ENCODE measurements at regions not wholly inside any gene's neighbourhood (a gene's known extent, or its start where the extent isn't known, plus 50 kb on each side); places are given as distances from the start of the nearest gene placed in this dataset.
A peak's percentile ranks its signal among the peaks of the same experiment; 100 is the strongest.
"Not testable (repeated sequence)": the region's sequence is repeated elsewhere in the genome, so short reads cannot be mapped to it uniquely, and the experiment has no call there.

GRCh38 chr3:25945836-25946235, 155.9 kb downstream of the OXSM start:
- DNase-seq, result no peak

GRCh38 chr3:25952133-25952532, 162.2 kb downstream of the OXSM start:
- no peak for DNase-seq

- no peak for DNase-seq
Measured at GRCh38 chr3:25957026-25957425, 167.1 kb downstream of the OXSM start.

- no peak for DNase-seq
Measured at GRCh38 chr3:25960776-25961175, 170.9 kb downstream of the OXSM start.

GRCh38 chr3:25962255-25962654, 172.4 kb downstream of the OXSM start:
- no peak for DNase-seq

- DNase-seq, result no peak
Measured at GRCh38 chr3:25964141-25964540, 174.3 kb downstream of the OXSM start.

GRCh38 chr3:25967385-25967784, 177.5 kb downstream of the OXSM start:
- no peak for DNase-seq

GRCh38 chr3:25971736-25972135, 181.8 kb downstream of the OXSM start:
- DNase-seq, result no peak

- DNase-seq, result no peak
Measured at GRCh38 chr3:25973122-25973521, 183.2 kb downstream of the OXSM start.

GRCh38 chr3:25982756-25983155, 192.9 kb downstream of the OXSM start:
- no peak for DNase-seq

GRCh38 chr3:25985621-25986020, 195.7 kb downstream of the OXSM start:
- DNase-seq, result no peak

- DNase-seq, result no peak
Measured at GRCh38 chr3:25992606-25993005, 202.7 kb downstream of the OXSM start.

GRCh38 chr3:26004172-26004571, 214.3 kb downstream of the OXSM start:
- DNase-seq, result no peak

GRCh38 chr3:26011276-26011675, 221.4 kb downstream of the OXSM start:
- DNase-seq, result no peak

- no peak for DNase-seq
Measured at GRCh38 chr3:26012241-26012745, 222.4 kb downstream of the OXSM start.

- no peak for DNase-seq
Measured at GRCh38 chr3:26015752-26016151, 225.9 kb downstream of the OXSM start.

- peak; percentile 7 to 61 (median 27) for DNase-seq
Measured at GRCh38 chr3:26018889-26019288, 229.0 kb downstream of the OXSM start.

GRCh38 chr3:26024206-26024605, 234.3 kb downstream of the OXSM start:
- DNase-seq, result not testable (repeated sequence)

- DNase-seq, result peak in 1 of 3 donors; percentile 4
Measured at GRCh38 chr3:26029321-26029720, 239.4 kb downstream of the OXSM start.

GRCh38 chr3:26042126-26042525, 252.2 kb downstream of the OXSM start:
- DNase-seq, result not testable (repeated sequence)

GRCh38 chr3:26049951-26050350, 260.1 kb downstream of the OXSM start:
- DNase-seq, result no peak

GRCh38 chr3:26050776-26051175, 260.9 kb downstream of the OXSM start:
- DNase-seq, result no peak

- peak; percentile 64 to 87 (median 73) for DNase-seq
Measured at GRCh38 chr3:26058901-26059321, 269.0 kb downstream of the OXSM start.

GRCh38 chr3:26061947-26062346, 272.1 kb downstream of the OXSM start:
- DNase-seq, result no peak

- no peak for DNase-seq
Measured at GRCh38 chr3:26064297-26064696, 274.4 kb downstream of the OXSM start.

Data from muscle of back (tissue), 3 donors.